PC-3 (cell line): ENCODE measurements at regions not wholly inside any gene's neighbourhood (a gene's known extent, or its start where the extent isn't known, plus 50 kb on each side); places are given as distances from the start of the nearest gene placed in this dataset.

Experiments used
- ATAC-seq: fragments of 200-7000 bp; cut with Tn5 transposase; 2 replicates; pipeline ENCODE4 v1.9.1; 2020; ENCODE audit warnings: mild to moderate bottlenecking, moderate library complexity
- BruUV-seq: library from RNA; stranded (reverse); fragments of 400-500 nt; replicated peaks from 2 replicates; lab custom pipeline; 2021; lab: Mats Ljungman, UMichigan
- CTCF ChIA-PET: fragments of 300-600 bp; sonication (Branson Sonifier 250); formaldehyde crosslinking; loops from one replicate; lab custom pipeline; 2022; ENCODE audit warnings: antibody characterized with exemption; lab: Charles Lee
- POLR2A ChIA-PET: fragments of 300-600 bp; sonication (Branson Sonifier 250); formaldehyde crosslinking; loops from one replicate; lab custom pipeline; 2022; ENCODE audit warnings: antibody characterized with exemption; ENCODE audit not compliant: unreplicated experiment; lab: Charles Lee
- DNase-seq: peaks from one replicate; pipeline ENCODE4 v3.0.0-alpha.2; 2015
- H2AFZ ChIP-seq: fragments of 300-600 bp; sonication (generic); 2 replicates; pipeline ENCODE4 v1.6.0; 2016; ENCODE audit warnings: antibody characterized with exemption, low read length
- H3F3A ChIP-seq: fragments of 300-600 bp; sonication (generic); one replicate; pipeline ENCODE4 v1.6.0; 2017; ENCODE audit warnings: antibody characterized with exemption, low read length, control low read depth, mild to moderate bottlenecking; ENCODE audit not compliant: unreplicated experiment
- H3K27ac ChIP-seq: fragments of 300-600 bp; sonication (generic); 2 replicates; pipeline ENCODE4 v1.5.1; 2016; ENCODE audit warnings: mild to moderate bottlenecking, low read length
- H3K27me3 ChIP-seq: fragments of 300-600 bp; sonication (generic); 2 replicates; pipeline ENCODE4 v1.6.1; 2016; ENCODE audit warnings: low read length, mixed read lengths
- H3K36me3 ChIP-seq: fragments of 300-600 bp; sonication (generic); 2 replicates; pipeline ENCODE4 v1.6.1; 2016; ENCODE audit warnings: low read depth, mixed run types, low read length, mixed read lengths
- H3K4me1 ChIP-seq: fragments of 300-600 bp; sonication (generic); 2 replicates; pipeline ENCODE4 v1.5.1; 2016; ENCODE audit warnings: low read length; ENCODE audit not compliant: insufficient read depth
- H3K4me2 ChIP-seq: fragments of 300-600 bp; sonication (generic); 2 replicates; pipeline ENCODE4 v1.6.0; 2016; ENCODE audit warnings: low read length
- H3K4me3 ChIP-seq: fragments of 300-600 bp; sonication (generic); 2 replicates; pipeline ENCODE4 v1.5.1; 2016; ENCODE audit warnings: mild to moderate bottlenecking, low read length, mixed read lengths
- H3K79me2 ChIP-seq: fragments of 300-600 bp; sonication (generic); 2 replicates; pipeline ENCODE4 v1.6.1; 2017; ENCODE audit warnings: low read length, mixed read lengths
- H3K9ac ChIP-seq: fragments of 300-600 bp; sonication (generic); 2 replicates; pipeline ENCODE4 v1.6.0; 2016; ENCODE audit warnings: mild to moderate bottlenecking, low read length
- H3K9me2 ChIP-seq: fragments of 300-600 bp; sonication (generic); replicated peaks from 2 replicates; pipeline ENCODE4 v1.6.1; 2016; ENCODE audit warnings: mixed run types, low read length, mixed read lengths
- H3K9me3 ChIP-seq: fragments of 300-600 bp; sonication (generic); 2 replicates; pipeline ENCODE4 v1.6.1; 2016; ENCODE audit warnings: low read length, mixed read lengths
- H4K20me1 ChIP-seq: fragments of 300-600 bp; sonication (generic); 2 replicates; pipeline ENCODE4 v1.6.1; 2016; ENCODE audit warnings: low read length, mixed read lengths
- CTCF ChIP-seq: fragments of 300-600 bp; sonication (generic); conservative IDR thresholded peaks from 2 replicates; pipeline ENCODE4 v1.5.1; 2017; ENCODE audit warnings: antibody characterized with exemption, low read depth, mild to moderate bottlenecking, low read length
- EZH2 ChIP-seq: fragments of 300-600 bp; sonication (generic); IDR thresholded peaks from one replicate; pipeline ENCODE4 v1.6.1; 2017; ENCODE audit warnings: antibody characterized with exemption, mild to moderate bottlenecking, low read length; ENCODE audit not compliant: unreplicated experiment
- EZH2phosphoT487 ChIP-seq: fragments of 300-600 bp; sonication (generic); IDR thresholded peaks from 2 replicates; pipeline ENCODE4 v1.6.1; 2018; ENCODE audit warnings: mild to moderate bottlenecking, antibody characterized with exemption, low read length, borderline replicate concordance
- intact Hi-C: fragments of 100-400 bp; cut with micrococcal nuclease; formaldehyde crosslinking; loops from 2 replicates; pipeline ENCODE4 v1.9.0; 2023

- Histone ChIP-seq H3K4me3 (no peak overlapping the region), H3F3A (no peaks in the 10 kb centered on the region), H3K9me2 (no peaks in the 10 kb centered on the region), H3K4me1 (no peaks in the 10 kb centered on the region), H3K27me3 (no peaks in the 10 kb centered on the region), H3K27ac (no peak overlapping the region), H3K4me2 (no peak overlapping the region), H3K9me3 (no peaks in the 10 kb centered on the region), H3K79me2 (no peaks in the 10 kb centered on the region), H3K9ac (no peak overlapping the region), H4K20me1 (no peaks in the 10 kb centered on the region), H2AFZ (no peak overlapping the region), H3K36me3 (no peaks in the 10 kb centered on the region)
- POLR2A ChIA-PET, result no interaction called here
- intact Hi-C loops, result no loop called here
- TF ChIP-seq CTCF (no peak), EZH2phosphoT487 (no peak), EZH2 (no peak)
- CTCF ChIA-PET, result no interaction called here
- DNase-seq, result peak; percentile 7
- no TSS peak for BruUV-seq
- peak; percentile 33; the same call in 1 of the 2 replicates for ATAC-seq
Measured at GRCh38 chr18:30245766-30246455, 796.6 kb downstream of the DSC3 start.

- TF ChIP-seq CTCF (no peak), EZH2 (no peak), EZH2phosphoT487 (no peak)
- ChIA-PET CTCF (no interaction called here), POLR2A (no interaction called here)
- Histone ChIP-seq H2AFZ (no peak overlapping the region), H3K9me3 (no peaks in the 10 kb centered on the region), H3K36me3 (no peaks in the 10 kb centered on the region), H3K4me3 (no peak overlapping the region), H4K20me1 (no peaks in the 10 kb centered on the region), H3K9me2 (no peaks in the 10 kb centered on the region), H3F3A (no peaks in the 10 kb centered on the region), H3K27me3 (no peaks in the 10 kb centered on the region), H3K9ac (no peak overlapping the region), H3K27ac (no peak overlapping the region), H3K4me1 (no peaks in the 10 kb centered on the region), H3K4me2 (no peak overlapping the region), H3K79me2 (no peaks in the 10 kb centered on the region)
- DNase-seq (no peak), ATAC-seq (no peak)
- intact Hi-C loops, result no loop called here
- BruUV-seq, result no TSS peak
Measured at GRCh38 chr18:30234755-30235154, 807.8 kb downstream of the DSC3 start.

- Histone ChIP-seq H3K9me2 (no peaks in the 10 kb centered on the region), H3K79me2 (no peaks in the 10 kb centered on the region), H4K20me1 (no peaks in the 10 kb centered on the region), H3K9ac (no peak overlapping the region), H3K9me3 (no peaks in the 10 kb centered on the region), H3K27ac (no peak overlapping the region), H3F3A (no peaks in the 10 kb centered on the region), H3K27me3 (no peaks in the 10 kb centered on the region), H3K36me3 (no peaks in the 10 kb centered on the region), H3K4me1 (no peaks in the 10 kb centered on the region), H3K4me3 (no peak overlapping the region), H3K4me2 (no peak overlapping the region), H2AFZ (no peak overlapping the region)
- CTCF ChIA-PET, result no interaction called here
- ATAC-seq (peak; percentile 51), DNase-seq (no peak)
- TF ChIP-seq CTCF (no peak), EZH2 (no peak), EZH2phosphoT487 (no peak)
- no TSS peak for BruUV-seq
- intact Hi-C loops, result no loop called here
- POLR2A ChIA-PET, result no interaction called here
Measured at GRCh38 chr18:30211112-30211511, 831.4 kb downstream of the DSC3 start.
